ENCODE measurements at regions not wholly inside any gene's neighbourhood (a gene's known extent, or its start where the extent isn't known, plus 50 kb on each side); places are given as distances from the start of the nearest gene placed in this dataset.

GRCh38 chr13:63843766-63844699 lies 2428.4 kb upstream of the PCDH20 start:
- TF ChIP-seq CTCF (IDR thresholded peaks at IDR 0.05; ENCODE audit: insufficient read depth, low read depth, low read length) (no peak), EZH2 (IDR thresholded peaks at IDR 0.05; ENCODE audit: insufficient read depth, low read length) (no peak)

All from astrocyte (in vitro differentiated cells and primary cell).